ENCODE measurements at regions not wholly inside any gene's neighbourhood (a gene's known extent, or its start where the extent isn't known, plus 50 kb on each side); places are given as distances from the start of the nearest gene placed in this dataset.

DNA sequence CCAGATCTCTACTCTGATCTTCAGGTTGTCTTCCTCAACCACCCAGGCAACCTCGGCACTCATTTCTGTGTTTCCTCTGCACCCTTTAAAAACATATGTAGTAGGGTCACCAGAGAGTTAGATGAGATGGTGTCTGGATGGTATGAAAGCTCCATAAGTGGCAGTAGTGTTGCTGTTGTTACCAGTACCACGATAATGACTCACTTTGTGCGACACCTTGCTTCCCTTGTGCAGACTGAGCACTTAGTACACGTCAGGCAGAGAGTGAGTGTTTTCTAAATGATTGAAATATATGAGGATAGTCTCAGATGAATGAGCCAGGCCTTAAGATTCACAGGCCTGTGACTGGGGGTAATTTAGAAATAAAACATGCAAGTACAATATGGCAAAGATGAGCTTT, 188.7 kb downstream of the MAF start:
- POLR2A ChIA-PET = no interaction called here
- Mint-ChIP-seq H3K27ac (no peak overlapping the region), H3K4me3 (no peak overlapping the region), H3K9me3 (no peaks in the 10 kb centered on the region), H3K4me1 (peaks cover 54% of the 10 kb centered on the region), H3K27me3 (ENCODE audit: low read depth) (peaks cover 4% of the 10 kb centered on the region; the same call in 1 of the 2 replicates), H3K36me3 (no peaks in the 10 kb centered on the region)
- no peak for ATAC-seq
- CTCF ChIA-PET = interaction anchor here (1.0 to 1.2 kb wide), 2 partner anchors 78 to 190 kb away, joined by 3 to 4 read pairs; no protein-coding TSS in a partner anchor
- DNase-seq (ENCODE audit: low spot score) = no peak
- TF ChIP-seq ZBTB21 (CRISPR knock-in tag; IDR thresholded peaks at IDR 0.05; ENCODE audit: borderline replicate concordance) (no peak), ZNF671 (CRISPR knock-in tag; IDR thresholded peaks at IDR 0.05) (no peak), RELA (CRISPR knock-in tag; IDR thresholded peaks at IDR 0.05; ENCODE audit: borderline replicate concordance) (no peak), CREB1 (CRISPR knock-in tag; IDR thresholded peaks at IDR 0.05) (no peak), ELF4 (CRISPR knock-in tag; IDR thresholded peaks at IDR 0.05; ENCODE audit: low read depth) (no peak), SOX15 (CRISPR knock-in tag; IDR thresholded peaks at IDR 0.05) (no peak), GRHL2 (CRISPR knock-in tag; IDR thresholded peaks at IDR 0.05; ENCODE audit: insufficient replicate concordance, severe bottlenecking) (no peak), OVOL2 (CRISPR knock-in tag; IDR thresholded peaks at IDR 0.05; ENCODE audit: borderline replicate concordance) (no peak)
- TF ChIP-seq, protein P1, sequence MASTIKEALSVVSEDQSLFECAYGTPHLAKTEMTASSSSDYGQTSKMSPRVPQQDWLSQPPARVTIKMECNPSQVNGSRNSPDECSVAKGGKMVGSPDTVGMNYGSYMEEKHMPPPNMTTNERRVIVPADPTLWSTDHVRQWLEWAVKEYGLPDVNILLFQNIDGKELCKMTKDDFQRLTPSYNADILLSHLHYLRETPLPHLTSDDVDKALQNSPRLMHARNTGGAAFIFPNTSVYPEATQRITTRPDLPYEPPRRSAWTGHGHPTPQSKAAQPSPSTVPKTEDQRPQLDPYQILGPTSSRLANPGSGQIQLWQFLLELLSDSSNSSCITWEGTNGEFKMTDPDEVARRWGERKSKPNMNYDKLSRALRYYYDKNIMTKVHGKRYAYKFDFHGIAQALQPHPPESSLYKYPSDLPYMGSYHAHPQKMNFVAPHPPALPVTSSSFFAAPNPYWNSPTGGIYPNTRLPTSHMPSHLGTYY (CRISPR knock-in tag; IDR thresholded peaks at IDR 0.05) = no peak
- TF ChIP-seq, protein P2, sequence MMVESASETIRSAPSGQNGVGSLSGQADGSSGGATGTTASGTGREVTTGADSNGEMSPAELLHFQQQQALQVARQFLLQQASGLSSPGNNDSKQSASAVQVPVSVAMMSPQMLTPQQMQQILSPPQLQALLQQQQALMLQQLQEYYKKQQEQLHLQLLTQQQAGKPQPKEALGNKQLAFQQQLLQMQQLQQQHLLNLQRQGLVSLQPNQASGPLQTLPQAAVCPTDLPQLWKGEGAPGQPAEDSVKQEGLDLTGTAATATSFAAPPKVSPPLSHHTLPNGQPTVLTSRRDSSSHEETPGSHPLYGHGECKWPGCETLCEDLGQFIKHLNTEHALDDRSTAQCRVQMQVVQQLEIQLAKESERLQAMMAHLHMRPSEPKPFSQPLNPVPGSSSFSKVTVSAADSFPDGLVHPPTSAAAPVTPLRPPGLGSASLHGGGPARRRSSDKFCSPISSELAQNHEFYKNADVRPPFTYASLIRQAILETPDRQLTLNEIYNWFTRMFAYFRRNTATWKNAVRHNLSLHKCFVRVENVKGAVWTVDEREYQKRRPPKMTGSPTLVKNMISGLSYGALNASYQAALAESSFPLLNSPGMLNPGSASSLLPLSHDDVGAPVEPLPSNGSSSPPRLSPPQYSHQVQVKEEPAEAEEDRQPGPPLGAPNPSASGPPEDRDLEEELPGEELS (CRISPR knock-in tag; IDR thresholded peaks at IDR 0.05) = no peak
- TF ChIP-seq, protein P3, sequence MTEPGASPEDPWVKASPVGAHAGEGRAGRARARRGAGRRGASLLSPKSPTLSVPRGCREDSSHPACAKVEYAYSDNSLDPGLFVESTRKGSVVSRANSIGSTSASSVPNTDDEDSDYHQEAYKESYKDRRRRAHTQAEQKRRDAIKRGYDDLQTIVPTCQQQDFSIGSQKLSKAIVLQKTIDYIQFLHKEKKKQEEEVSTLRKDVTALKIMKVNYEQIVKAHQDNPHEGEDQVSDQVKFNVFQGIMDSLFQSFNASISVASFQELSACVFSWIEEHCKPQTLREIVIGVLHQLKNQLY (CRISPR knock-in tag; IDR thresholded peaks at IDR 0.05) = no peak
- TF ChIP-seq, protein P4, sequence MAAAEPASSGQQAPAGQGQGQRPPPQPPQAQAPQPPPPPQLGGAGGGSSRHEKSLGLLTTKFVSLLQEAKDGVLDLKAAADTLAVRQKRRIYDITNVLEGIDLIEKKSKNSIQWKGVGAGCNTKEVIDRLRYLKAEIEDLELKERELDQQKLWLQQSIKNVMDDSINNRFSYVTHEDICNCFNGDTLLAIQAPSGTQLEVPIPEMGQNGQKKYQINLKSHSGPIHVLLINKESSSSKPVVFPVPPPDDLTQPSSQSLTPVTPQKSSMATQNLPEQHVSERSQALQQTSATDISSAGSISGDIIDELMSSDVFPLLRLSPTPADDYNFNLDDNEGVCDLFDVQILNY (CRISPR knock-in tag; IDR thresholded peaks at IDR 0.05) = no peak
- TF ChIP-seq, protein P5, sequence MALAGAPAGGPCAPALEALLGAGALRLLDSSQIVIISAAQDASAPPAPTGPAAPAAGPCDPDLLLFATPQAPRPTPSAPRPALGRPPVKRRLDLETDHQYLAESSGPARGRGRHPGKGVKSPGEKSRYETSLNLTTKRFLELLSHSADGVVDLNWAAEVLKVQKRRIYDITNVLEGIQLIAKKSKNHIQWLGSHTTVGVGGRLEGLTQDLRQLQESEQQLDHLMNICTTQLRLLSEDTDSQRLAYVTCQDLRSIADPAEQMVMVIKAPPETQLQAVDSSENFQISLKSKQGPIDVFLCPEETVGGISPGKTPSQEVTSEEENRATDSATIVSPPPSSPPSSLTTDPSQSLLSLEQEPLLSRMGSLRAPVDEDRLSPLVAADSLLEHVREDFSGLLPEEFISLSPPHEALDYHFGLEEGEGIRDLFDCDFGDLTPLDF (CRISPR knock-in tag; IDR thresholded peaks at IDR 0.05) = no peak
- TF ChIP-seq, protein P6, sequence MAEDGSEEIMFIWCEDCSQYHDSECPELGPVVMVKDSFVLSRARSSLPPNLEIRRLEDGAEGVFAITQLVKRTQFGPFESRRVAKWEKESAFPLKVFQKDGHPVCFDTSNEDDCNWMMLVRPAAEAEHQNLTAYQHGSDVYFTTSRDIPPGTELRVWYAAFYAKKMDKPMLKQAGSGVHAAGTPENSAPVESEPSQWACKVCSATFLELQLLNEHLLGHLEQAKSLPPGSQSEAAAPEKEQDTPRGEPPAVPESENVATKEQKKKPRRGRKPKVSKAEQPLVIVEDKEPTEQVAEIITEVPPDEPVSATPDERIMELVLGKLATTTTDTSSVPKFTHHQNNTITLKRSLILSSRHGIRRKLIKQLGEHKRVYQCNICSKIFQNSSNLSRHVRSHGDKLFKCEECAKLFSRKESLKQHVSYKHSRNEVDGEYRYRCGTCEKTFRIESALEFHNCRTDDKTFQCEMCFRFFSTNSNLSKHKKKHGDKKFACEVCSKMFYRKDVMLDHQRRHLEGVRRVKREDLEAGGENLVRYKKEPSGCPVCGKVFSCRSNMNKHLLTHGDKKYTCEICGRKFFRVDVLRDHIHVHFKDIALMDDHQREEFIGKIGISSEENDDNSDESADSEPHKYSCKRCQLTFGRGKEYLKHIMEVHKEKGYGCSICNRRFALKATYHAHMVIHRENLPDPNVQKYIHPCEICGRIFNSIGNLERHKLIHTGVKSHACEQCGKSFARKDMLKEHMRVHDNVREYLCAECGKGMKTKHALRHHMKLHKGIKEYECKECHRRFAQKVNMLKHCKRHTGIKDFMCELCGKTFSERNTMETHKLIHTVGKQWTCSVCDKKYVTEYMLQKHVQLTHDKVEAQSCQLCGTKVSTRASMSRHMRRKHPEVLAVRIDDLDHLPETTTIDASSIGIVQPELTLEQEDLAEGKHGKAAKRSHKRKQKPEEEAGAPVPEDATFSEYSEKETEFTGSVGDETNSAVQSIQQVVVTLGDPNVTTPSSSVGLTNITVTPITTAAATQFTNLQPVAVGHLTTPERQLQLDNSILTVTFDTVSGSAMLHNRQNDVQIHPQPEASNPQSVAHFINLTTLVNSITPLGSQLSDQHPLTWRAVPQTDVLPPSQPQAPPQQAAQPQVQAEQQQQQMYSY (CRISPR knock-in tag; IDR thresholded peaks at IDR 0.05) = no peak
- TF ChIP-seq, protein P7, sequence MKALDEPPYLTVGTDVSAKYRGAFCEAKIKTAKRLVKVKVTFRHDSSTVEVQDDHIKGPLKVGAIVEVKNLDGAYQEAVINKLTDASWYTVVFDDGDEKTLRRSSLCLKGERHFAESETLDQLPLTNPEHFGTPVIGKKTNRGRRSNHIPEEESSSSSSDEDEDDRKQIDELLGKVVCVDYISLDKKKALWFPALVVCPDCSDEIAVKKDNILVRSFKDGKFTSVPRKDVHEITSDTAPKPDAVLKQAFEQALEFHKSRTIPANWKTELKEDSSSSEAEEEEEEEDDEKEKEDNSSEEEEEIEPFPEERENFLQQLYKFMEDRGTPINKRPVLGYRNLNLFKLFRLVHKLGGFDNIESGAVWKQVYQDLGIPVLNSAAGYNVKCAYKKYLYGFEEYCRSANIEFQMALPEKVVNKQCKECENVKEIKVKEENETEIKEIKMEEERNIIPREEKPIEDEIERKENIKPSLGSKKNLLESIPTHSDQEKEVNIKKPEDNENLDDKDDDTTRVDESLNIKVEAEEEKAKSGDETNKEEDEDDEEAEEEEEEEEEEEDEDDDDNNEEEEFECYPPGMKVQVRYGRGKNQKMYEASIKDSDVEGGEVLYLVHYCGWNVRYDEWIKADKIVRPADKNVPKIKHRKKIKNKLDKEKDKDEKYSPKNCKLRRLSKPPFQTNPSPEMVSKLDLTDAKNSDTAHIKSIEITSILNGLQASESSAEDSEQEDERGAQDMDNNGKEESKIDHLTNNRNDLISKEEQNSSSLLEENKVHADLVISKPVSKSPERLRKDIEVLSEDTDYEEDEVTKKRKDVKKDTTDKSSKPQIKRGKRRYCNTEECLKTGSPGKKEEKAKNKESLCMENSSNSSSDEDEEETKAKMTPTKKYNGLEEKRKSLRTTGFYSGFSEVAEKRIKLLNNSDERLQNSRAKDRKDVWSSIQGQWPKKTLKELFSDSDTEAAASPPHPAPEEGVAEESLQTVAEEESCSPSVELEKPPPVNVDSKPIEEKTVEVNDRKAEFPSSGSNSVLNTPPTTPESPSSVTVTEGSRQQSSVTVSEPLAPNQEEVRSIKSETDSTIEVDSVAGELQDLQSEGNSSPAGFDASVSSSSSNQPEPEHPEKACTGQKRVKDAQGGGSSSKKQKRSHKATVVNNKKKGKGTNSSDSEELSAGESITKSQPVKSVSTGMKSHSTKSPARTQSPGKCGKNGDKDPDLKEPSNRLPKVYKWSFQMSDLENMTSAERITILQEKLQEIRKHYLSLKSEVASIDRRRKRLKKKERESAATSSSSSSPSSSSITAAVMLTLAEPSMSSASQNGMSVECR (CRISPR knock-in tag; IDR thresholded peaks at IDR 0.05; ENCODE audit: borderline replicate concordance) = no peak
- TF ChIP-seq, protein P8, sequence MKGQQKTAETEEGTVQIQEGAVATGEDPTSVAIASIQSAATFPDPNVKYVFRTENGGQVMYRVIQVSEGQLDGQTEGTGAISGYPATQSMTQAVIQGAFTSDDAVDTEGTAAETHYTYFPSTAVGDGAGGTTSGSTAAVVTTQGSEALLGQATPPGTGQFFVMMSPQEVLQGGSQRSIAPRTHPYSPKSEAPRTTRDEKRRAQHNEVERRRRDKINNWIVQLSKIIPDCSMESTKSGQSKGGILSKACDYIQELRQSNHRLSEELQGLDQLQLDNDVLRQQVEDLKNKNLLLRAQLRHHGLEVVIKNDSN (CRISPR knock-in tag; IDR thresholded peaks at IDR 0.05) = no peak
- TF ChIP-seq, protein P9, sequence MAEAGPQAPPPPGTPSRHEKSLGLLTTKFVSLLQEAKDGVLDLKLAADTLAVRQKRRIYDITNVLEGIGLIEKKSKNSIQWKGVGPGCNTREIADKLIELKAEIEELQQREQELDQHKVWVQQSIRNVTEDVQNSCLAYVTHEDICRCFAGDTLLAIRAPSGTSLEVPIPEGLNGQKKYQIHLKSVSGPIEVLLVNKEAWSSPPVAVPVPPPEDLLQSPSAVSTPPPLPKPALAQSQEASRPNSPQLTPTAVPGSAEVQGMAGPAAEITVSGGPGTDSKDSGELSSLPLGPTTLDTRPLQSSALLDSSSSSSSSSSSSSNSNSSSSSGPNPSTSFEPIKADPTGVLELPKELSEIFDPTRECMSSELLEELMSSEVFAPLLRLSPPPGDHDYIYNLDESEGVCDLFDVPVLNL (CRISPR knock-in tag; IDR thresholded peaks at IDR 0.05; ENCODE audit: borderline replicate concordance, low read depth) = no peak
- TF ChIP-seq, protein P10, sequence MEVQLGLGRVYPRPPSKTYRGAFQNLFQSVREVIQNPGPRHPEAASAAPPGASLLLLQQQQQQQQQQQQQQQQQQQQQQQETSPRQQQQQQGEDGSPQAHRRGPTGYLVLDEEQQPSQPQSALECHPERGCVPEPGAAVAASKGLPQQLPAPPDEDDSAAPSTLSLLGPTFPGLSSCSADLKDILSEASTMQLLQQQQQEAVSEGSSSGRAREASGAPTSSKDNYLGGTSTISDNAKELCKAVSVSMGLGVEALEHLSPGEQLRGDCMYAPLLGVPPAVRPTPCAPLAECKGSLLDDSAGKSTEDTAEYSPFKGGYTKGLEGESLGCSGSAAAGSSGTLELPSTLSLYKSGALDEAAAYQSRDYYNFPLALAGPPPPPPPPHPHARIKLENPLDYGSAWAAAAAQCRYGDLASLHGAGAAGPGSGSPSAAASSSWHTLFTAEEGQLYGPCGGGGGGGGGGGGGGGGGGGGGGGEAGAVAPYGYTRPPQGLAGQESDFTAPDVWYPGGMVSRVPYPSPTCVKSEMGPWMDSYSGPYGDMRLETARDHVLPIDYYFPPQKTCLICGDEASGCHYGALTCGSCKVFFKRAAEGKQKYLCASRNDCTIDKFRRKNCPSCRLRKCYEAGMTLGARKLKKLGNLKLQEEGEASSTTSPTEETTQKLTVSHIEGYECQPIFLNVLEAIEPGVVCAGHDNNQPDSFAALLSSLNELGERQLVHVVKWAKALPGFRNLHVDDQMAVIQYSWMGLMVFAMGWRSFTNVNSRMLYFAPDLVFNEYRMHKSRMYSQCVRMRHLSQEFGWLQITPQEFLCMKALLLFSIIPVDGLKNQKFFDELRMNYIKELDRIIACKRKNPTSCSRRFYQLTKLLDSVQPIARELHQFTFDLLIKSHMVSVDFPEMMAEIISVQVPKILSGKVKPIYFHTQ (CRISPR knock-in tag; IDR thresholded peaks at IDR 0.05) = no peak
